Gastroesophageal sphincter (tissue), 4 donors: ENCODE measurements at regions not wholly inside any gene's neighbourhood (a gene's known extent, or its start where the extent isn't known, plus 50 kb on each side); places are given as distances from the start of the nearest gene placed in this dataset.

Source experiments
- ATAC-seq: fragments of 150-250 bp; one replicate; pipeline ENCODE4 v1.9.1; 2016; ENCODE audit warnings: mild to moderate bottlenecking, moderate library complexity
- H3K27ac ChIP-seq, 4 donors: fragments of 200-600 bp; sonication (generic) in 3 of 4; 1 replicate in 3 of 4; 2 replicates in 1 of 4; pipeline ENCODE4 v1.5.1; 2016 to 2019
- H3K27me3 ChIP-seq: fragments of 200-600 bp; sonication (generic); one replicate; pipeline ENCODE4 v1.5.1; 2019
- H3K36me3 ChIP-seq, 2 donors: fragments of 200-600 bp; sonication (generic); one replicate each; pipeline ENCODE4 v1.5.1; 2019; ENCODE audit warnings: control low read depth in 1 of 2
- H3K4me1 ChIP-seq, 3 donors: fragments of 200-600 bp; sonication (generic); 1 replicate in 2 of 3; 2 replicates in 1 of 3; pipeline ENCODE4 v1.5.1; 2016 to 2019; ENCODE audit warnings: control low read depth in 2 of 3
- H3K4me3 ChIP-seq, 2 donors: fragments of 200-600 bp; sonication (generic); one replicate each; pipeline ENCODE4 v1.5.1; 2019; ENCODE audit warnings: mild to moderate bottlenecking in 1 of 2, moderate library complexity in 1 of 2
- H3K9me3 ChIP-seq, 3 donors: fragments of 200-600 bp; sonication (generic); one replicate each; pipeline ENCODE4 v1.5.1; 2017 to 2019; ENCODE audit warnings: control low read depth in 2 of 3
- EP300 ChIP-seq: sonication (generic); formaldehyde crosslinking; IDR thresholded peaks from one replicate; pipeline ENCODE4 v1.6.1; 2017; ENCODE audit warnings: antibody characterized with exemption, mild to moderate bottlenecking
- POLR2A ChIP-seq, 2 donors: fragments of 450-650 bp; IDR thresholded peaks; one replicate each; pipeline ENCODE4 v1.6.1; 2017; ENCODE audit warnings: antibody characterized with exemption in 2 of 2, mild to moderate bottlenecking in 2 of 2, moderate library complexity in 1 of 2
- POLR2AphosphoS5 ChIP-seq: sonication (generic); formaldehyde crosslinking; IDR thresholded peaks from one replicate; pipeline ENCODE4 v1.6.1; 2017; ENCODE audit warnings: antibody characterized with exemption
- WGBS, 2 donors: methylation state at CpG; one replicate each; pipeline ENCODE4 v1.1.5; 2018; ENCODE audit warnings: low coverage in 1 of 2; 5-methylcytosine and 5-hydroxymethylcytosine counted together
- TF ChIP-seq, protein P1 (sequence below), 4 experiments: fragments of 200-600 bp in 2 of 4; fragments of 450-650 bp in 2 of 4; sonication (generic) in 1 of 4; IDR thresholded peaks; one replicate each; pipeline ENCODE4 v1.5.1; 2017 to 2019; ENCODE audit warnings: antibody characterized with exemption in 4 of 4, mild to moderate bottlenecking in 2 of 4, moderate library complexity in 2 of 4

DNA sequence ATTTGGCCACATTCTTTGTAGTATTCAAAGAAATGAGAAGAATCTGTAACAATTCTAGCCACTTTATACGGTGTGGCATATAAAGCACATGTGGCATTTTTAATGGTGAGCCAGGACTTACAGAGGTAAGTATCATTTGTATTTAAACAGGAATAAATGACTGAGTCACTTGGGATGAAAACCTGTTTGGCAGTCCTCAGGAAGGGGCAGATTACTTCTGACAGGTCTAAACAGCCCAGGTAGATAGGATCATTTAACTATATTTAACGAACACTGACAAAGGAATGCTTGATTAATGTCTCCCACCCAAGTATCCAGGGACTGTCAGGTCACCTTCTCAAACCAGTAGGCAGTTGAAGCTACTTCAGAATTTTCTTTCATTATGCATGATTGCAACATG lies 241.5 kb upstream of the SATB1 start:
- no peaks in the 10 kb centered on the region for H3K9me3 ChIP-seq
- TF ChIP-seq EP300 (no peak), POLR2AphosphoS5 (no peak), POLR2A (IDR thresholded peaks at IDR 0.05) (no peak)
- TF ChIP-seq, protein P1, sequence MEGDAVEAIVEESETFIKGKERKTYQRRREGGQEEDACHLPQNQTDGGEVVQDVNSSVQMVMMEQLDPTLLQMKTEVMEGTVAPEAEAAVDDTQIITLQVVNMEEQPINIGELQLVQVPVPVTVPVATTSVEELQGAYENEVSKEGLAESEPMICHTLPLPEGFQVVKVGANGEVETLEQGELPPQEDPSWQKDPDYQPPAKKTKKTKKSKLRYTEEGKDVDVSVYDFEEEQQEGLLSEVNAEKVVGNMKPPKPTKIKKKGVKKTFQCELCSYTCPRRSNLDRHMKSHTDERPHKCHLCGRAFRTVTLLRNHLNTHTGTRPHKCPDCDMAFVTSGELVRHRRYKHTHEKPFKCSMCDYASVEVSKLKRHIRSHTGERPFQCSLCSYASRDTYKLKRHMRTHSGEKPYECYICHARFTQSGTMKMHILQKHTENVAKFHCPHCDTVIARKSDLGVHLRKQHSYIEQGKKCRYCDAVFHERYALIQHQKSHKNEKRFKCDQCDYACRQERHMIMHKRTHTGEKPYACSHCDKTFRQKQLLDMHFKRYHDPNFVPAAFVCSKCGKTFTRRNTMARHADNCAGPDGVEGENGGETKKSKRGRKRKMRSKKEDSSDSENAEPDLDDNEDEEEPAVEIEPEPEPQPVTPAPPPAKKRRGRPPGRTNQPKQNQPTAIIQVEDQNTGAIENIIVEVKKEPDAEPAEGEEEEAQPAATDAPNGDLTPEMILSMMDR (IDR thresholded peaks at IDR 0.05): no peak
- H3K4me1 ChIP-seq: no peaks in the 10 kb centered on the region
- no peak overlapping the region for H3K27ac ChIP-seq
- H3K36me3 ChIP-seq: no peaks in the 10 kb centered on the region
- no peak overlapping the region for H3K4me3 ChIP-seq
- 71 to 89% methylated on average over 1 to 2 of the region's 2 CpGs for WGBS, 2 donors
- ATAC-seq: no peak
- no peaks in the 10 kb centered on the region for H3K27me3 ChIP-seq

DNA sequence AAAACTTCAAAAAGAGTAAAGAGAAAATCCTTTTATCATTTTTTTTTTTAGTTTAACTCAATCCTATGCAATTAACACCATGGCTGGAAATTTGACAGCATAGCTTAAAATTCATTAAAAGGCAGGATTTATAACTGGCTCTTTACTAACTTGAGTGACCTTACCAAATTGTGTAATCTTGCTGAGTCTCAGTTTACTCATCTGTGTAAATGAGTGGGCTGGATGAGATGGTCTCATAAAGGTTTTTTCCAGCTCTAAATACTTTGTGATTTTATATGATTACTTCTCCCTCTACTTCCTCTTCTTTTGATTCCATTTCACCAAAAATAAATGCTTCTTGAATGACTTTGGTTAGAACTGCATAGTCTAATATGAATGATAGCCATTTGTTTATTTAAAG lies 234.9 kb upstream of the SATB1 start:
- no peak for ATAC-seq
- H3K27ac ChIP-seq: no peak overlapping the region
- H3K27me3 ChIP-seq: no peaks in the 10 kb centered on the region
- H3K9me3 ChIP-seq: no peaks in the 10 kb centered on the region
- TF ChIP-seq POLR2A (IDR thresholded peaks at IDR 0.05) (no peak), EP300 (no peak), POLR2AphosphoS5 (no peak)
- TF ChIP-seq, protein P1 (IDR thresholded peaks at IDR 0.05): no peak
- no peaks in the 10 kb centered on the region for H3K4me1 ChIP-seq
- no peak overlapping the region for H3K4me3 ChIP-seq
- H3K36me3 ChIP-seq: no peaks in the 10 kb centered on the region

DNA sequence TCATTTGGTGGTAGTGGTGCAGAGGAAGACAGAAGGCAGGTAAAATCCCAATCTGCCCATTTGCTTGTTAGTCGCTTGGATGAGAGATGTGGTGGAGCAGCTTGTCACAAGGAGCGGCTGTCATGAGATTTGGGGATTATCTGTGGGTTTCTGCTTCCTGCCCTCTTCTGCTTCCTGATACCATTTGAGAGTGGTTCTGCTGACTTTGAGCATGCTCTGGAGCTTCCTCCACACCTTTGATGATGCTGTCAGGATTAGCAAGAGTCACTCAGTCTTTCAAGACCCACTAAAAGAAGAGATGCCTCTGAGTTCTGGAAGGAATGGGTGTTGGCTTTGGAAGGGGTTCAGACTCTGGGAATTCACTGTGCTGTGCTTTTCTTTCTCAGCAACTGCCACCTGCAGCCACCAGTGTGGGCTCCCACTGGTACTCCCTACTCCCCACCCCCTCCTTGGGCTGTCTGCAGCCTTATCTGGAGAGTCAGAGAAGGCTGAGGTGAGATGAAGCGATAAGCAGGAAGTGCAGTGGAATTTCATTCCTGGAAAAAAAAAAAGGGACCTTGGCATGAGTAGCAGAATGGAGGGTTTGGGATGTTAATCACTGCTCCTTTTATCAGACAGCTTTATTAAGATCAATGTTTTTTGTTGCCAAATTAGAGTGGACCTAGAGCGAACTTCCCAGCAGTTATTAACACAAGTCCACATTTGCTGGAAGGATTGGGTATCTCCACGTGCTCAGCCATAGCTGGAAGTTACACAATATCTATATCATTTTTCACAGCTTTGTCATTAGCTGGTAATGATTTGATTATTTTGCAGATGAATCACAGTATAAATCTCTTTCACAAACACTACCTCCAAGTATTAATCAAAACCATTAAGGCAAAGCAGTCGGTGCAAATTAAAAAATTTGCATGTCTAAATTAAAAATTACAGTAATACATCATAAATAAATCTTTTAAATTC lies 233.0 kb upstream of the SATB1 start:
- H3K4me3 ChIP-seq: no peak overlapping the region
- TF ChIP-seq, protein P1 (IDR thresholded peaks at IDR 0.05): no peak
- TF ChIP-seq POLR2AphosphoS5: no peak
- TF ChIP-seq EP300: no peak
- TF ChIP-seq POLR2A (IDR thresholded peaks at IDR 0.05): no peak
- WGBS, 2 donors: 46 to 48% methylated on average over 6 of the region's 6 CpGs
- no peak for ATAC-seq
- H3K27me3 ChIP-seq: no peaks in the 10 kb centered on the region
- no peaks in the 10 kb centered on the region for H3K36me3 ChIP-seq
- no peak overlapping the region for H3K27ac ChIP-seq
- H3K9me3 ChIP-seq: no peaks in the 10 kb centered on the region
- no peaks in the 10 kb centered on the region for H3K4me1 ChIP-seq

DNA sequence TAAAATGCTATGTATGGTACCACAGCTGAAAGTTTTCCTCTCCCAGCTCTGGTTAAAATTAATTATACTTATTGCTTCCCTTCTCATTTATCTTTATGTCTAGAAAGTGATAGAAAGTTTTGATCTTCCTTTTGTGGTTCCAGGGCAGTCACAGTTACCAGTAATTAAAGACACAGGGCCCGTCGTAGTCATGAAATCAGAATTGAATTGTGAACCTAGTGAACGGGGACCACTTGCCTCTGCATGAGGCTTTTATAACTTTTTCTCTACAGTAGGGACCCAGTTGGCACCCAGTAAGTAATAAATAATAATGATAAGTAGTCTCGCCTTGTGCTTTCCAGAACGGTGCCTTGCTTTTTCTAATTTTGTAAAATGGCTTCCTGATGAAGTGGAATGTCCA lies 231.7 kb upstream of the SATB1 start:
- H3K27ac ChIP-seq: no peak overlapping the region
- no peaks in the 10 kb centered on the region for H3K36me3 ChIP-seq
- H3K4me3 ChIP-seq: no peak overlapping the region
- ATAC-seq: no peak
- TF ChIP-seq POLR2AphosphoS5: no peak
- TF ChIP-seq EP300: no peak
- no peak for TF ChIP-seq POLR2A (IDR thresholded peaks at IDR 0.05)
- TF ChIP-seq, protein P1 (IDR thresholded peaks at IDR 0.05): no peak
- H3K9me3 ChIP-seq: no peaks in the 10 kb centered on the region
- H3K27me3 ChIP-seq: no peaks in the 10 kb centered on the region
- H3K4me1 ChIP-seq: no peaks in the 10 kb centered on the region
- WGBS, 2 donors: 52 to 70% methylated on average over 5 of the region's 5 CpGs

DNA sequence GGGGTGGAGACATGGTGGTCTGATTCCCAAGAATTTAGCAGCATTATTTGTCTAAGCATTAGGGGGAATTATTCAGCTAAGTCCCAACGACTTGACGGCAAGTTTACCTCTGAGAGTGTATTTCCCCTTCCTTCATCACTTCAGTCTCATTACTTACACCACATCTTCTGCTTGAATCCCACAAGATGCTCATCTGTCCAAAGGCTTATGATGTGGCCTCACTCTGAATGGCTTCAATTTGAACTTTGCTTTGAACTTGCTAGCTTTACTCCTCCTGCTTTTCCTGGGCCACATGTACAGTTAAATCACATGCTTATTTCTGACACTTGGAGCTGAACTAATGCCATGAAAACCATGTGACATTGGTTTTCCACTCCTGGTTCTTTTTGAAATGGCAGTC lies 231.3 kb upstream of the SATB1 start:
- Histone ChIP-seq H3K36me3 (no peaks in the 10 kb centered on the region), H3K9me3 (no peaks in the 10 kb centered on the region), H3K4me3 (no peak overlapping the region), H3K27ac (no peak overlapping the region), H3K4me1 (no peaks in the 10 kb centered on the region), H3K27me3 (no peaks in the 10 kb centered on the region)
- no peak for TF ChIP-seq POLR2AphosphoS5
- TF ChIP-seq EP300: no peak
- no peak for TF ChIP-seq POLR2A (IDR thresholded peaks at IDR 0.05)
- TF ChIP-seq, protein P1 (IDR thresholded peaks at IDR 0.05): no peak
- ATAC-seq: no peak
- WGBS, 2 donors: 44 to 80% methylated on average over 2 of the region's 2 CpGs
